HG03520 (cell line): ENCODE measurements at regions not wholly inside any gene's neighbourhood (a gene's known extent, or its start where the extent isn't known, plus 50 kb on each side); places are given as distances from the start of the nearest gene placed in this dataset.

Experiments
- ATAC-seq: cut with Tn5 transposase; IDR thresholded peaks from one replicate; pipeline ENCODE4 v1.9.1; 2021; ENCODE audit warnings: mild to moderate bottlenecking, moderate library complexity; ENCODE audit not compliant: unreplicated experiment

DNA sequence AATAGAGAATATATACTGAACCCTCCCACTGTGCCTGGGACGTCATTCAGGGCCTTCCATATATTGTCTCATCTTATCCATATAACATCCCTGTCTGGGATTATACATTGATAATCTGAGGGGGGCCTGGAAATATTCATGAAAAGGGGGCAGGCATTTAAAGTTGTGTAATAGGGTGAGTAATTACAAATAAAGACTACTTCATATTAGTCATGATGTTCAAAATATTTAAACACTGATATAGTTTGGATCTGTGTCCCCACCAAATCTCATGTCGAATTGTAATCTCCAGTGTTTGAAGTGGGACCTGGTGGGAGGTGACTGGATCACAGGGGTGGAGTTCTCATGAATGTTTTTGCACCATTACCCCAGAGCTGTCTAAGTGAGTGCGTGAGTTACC, 97.8 kb downstream of the AQP9 start:
- no peak for ATAC-seq

DNA sequence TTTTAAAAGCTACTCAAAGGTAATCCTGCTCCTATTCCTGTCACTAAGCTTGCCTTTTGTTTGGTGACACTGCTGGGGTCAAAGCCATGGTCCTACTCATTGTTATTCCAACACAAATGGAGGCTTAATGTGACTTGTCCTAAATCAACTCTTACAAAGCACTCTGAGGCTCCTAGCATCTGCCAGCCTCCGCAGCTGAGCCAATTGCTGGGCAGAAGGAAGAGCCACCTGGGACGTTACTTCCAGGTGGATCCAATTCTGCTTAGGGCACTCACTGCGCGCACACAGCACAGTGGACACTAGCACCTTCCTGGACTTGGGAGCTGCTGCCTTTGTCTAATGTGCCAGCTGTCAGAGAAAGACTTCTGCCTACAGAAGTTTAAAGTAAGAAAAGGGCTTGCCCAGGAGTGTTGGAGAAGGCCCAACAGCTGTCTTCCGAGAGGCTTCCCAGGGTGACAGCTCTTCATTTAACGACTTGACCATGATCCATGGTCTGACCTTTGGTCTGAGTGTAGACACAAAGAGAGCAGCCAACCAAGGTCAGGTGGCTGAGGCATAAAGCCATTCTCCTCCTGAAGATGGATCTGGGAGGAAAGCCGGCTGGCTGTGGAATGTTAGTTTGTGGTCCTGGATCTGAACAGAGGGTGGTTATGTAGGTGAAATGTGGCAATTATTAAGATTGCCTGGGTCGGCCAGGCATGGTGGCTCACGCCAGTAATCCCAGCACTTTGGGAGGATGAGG, 102.2 kb downstream of the AQP9 start:
- ATAC-seq = no peak

DNA sequence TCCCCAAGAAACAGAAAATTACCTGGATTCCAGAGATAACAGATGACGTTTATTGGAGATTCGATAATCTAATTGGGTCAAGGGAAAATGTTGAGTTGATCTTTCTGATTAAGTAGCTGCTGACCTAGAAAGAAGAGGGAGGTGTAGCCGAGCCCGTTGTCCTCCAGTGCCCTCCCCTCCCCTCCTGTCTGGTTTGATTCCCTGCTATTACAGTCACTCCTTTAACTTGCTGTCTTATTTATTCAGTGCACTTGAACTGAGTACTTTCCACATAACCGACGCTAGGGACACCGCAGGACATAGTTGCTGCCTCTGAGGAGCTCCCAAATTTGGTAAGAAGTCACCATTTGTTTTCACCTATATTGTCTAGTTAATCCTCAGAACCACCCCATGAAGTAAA, 103.7 kb downstream of the AQP9 start:
- no peak for ATAC-seq

DNA sequence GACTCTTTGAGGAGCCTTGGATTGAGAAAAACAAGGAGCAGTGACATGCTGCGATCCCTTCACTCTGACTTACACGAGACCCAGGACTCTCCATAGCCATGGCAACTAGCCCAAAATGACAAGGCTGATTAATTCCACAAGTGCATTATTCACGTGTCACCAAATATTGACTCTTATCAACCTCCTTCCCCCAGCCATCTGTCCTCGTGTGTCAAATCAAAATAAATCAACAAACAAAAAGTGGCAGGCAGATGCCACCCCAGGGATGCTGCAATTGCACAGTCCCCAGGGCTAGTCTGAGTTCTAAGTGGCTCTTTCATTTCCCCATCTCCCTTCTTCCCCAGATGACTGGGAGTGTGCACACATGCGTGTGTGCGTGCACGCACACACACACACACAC, 104.9 kb downstream of the AQP9 start:
- ATAC-seq = no peak

DNA sequence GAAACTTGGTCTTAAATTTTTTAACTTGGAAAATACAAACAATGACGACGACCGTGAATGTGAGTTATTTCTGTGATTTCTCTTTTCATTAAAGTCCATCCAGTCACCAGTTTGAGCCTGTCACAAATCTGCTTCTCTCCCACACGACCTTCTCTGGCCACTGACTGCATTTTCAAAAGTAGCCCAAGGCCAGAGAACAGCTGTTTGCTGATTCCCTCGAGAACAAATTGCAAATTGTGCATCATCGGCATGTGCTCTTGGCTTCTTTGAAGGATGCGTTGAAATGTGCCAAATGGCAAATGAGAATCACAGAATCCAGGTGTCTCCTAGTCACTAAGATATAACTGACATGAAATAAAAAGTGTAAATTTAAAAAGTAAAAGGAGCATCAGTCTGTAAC, 106.4 kb downstream of the AQP9 start:
- ATAC-seq = no peak

DNA sequence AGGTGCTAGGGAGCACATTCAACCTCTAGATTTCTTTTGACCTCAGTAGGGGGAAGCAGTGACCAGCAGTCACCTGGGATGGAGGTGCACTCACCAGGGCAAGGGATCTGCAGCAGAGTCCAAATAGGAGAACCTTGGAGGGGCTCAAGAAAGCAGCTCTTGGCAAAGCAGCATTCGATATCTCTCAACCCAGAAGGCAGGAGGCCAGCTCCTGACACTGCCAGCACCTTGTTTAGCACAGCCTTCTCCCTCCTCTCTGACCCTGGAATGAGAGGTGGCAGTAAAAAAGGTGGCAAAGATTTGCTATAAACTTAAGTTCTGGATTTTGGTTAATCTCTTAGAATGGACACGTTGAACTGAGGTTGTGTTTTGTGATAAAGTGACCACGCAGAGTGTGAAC, 107.9 kb downstream of the AQP9 start:
- no peak for ATAC-seq

DNA sequence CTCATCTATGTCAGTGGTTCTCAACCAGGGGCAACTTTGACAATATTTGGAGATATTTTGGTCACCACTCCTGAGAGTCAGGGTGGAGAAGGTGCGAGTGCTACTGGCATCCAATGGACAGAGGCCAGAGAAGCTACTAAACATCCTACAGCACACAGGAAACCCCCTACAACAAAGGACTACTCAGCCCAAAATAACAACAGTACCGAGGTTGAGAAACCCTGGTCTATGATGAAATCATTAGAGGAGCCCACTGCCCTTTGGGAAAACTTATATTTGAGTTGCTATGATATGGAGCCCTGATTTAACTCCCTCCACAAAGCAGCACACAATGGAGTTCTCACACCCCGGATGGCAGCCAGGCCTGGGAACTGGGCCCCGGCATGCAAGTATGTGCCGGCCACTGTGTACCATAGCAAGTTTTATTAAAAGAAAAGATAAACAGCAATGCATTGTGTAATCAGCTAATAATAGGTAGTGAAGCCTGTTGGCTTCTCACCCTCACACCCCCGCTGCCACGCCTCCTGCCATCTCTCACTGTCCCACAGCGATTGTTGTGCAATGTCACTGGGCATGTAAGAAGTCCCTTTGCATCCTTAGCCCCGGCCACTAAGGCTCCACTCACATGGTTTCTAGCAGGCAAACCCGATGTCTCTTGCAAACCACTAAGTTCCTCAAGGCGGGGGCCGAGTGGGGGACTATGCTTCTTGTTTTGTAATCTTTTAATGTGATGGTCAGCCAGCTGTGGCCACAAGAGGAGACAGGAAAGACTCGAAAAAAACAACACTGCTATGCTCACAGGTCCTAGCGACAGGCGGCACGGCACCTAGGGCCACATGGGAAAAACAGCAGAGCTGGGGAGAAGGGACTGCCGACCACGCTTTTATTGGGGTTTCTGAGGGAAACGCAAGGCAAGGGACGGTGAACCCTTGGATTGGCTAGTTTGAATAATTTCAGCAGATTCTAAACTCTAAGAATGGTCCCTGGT, 110.0 kb downstream of the AQP9 start:
- ATAC-seq = no peak

DNA sequence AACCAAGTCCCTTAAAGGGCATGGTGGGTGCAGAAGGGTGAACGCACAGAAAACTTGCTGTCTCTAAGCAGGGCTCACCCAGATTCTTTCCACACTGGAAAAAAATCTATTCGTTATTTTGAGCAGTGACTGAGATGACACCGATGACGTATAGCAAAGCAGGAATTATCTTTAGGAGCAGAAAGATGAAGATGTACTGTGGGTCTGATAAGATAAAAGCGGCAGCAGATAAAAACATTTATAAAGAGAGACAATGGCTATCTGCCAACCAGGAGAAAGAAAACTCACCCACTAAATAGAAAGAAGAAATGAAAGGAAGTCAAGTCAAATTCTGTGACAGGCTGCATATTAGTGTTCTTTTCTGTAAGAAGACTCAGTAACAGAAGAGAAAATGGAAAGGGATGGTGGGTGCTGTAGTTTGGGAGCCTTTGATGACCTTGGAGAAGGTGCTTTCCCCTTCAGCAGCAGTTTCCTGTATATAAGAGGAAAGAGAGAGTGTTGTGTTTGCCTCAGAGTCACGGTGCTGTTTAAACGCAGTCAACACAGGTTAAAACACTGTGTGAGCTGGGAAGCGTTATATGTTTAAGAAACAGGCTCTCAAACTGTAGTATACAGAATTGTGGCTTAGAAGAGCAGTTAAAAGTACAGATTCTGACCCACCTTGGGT, 111.6 kb downstream of the AQP9 start:
- ATAC-seq = no peak

DNA sequence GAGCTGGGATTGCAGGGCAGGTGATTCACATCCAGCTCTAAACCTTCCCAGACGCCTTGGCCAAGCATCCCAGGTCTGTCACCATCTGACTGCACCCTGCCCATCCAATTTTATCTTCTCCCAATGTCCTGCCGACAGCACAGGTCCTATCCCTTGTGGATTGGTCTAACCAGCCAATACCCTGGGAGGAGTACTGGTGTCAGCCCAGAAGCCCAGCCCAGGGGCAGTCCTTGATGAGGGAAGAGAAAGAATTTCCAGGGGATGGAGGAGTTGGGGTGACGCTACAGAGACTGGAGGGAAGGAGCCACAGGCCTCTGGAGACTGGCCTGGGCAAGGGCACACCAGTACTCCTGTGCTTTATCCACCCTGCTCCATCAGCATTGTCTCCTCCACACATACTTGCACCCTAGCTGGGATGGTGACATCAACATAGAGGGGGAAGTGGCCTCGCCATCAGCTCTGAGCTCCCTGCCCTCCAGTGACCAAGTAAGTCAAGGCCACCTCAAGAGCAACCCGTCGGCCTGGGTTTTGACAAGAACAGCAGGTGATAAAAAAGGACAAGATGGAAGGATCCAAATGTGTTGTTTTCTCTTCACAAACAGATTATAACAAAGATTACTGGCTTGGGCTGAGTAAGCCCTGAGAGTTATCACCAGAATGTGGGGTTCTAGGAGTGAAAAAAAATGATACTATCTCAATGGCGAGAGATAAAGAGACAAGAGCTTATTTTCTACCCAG, 114.6 kb downstream of the AQP9 start:
- no peak for ATAC-seq

DNA sequence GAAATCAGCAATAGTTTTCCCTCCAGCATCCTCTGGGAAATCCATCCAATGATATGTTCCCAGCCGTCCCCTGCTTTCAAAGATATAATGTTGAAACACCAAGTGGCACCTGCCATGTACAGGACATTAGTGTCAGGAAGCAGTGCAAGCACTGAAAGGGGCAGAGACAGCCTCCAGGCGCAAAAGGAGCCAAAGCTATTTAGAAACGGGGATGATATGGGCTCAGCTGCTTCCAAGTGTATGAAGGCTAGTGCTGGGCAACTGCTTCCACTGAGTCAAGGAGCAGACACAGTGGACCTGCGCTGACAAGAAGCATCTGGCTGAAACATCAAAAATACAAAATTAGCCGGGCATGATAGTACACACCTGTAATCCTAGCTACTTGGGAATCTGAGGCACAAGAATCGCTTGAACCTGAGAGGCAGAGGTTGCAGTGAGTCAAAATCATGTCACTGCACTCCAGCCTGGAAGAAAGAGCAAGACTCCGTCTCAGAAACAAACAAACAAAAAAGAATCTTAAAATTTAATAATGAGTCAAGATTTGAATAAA, 119.7 kb downstream of the AQP9 start:
- ATAC-seq = no peak

DNA sequence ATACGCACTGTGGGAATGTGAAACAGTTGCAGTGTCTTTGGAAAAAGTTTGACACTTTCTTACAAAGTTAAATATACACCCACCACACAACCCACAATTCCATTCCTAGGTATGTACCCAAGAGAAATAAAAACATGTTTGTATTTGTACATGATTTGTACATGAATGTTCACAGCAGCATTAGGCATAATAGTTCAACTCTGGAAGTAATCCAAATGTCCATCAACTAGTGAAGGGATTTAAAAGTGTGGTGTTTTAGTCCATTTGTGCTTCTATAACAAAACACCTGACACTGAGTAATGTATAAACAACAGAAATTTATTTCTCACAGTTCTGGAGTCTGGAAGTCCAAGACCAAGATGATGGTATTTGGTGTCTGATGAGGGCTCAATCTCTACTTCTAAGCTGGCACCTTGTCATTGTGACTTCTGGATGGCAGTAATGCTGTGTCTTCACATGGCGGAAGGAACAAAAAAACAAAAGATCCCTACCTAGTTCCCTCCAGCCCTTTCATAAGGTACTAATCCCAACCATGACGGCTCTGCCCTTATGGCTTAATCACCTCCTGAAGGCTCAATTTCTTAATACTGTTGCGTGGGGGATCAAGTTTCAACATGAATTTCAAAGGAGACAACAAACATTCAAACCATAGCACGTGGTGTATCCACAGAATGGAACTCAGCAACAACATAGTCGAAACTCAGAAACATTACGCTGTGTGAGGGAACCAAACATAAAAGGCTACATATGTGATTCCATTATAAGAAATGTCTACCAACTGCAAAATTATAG, 120.5 kb downstream of the AQP9 start:
- ATAC-seq = no peak

DNA sequence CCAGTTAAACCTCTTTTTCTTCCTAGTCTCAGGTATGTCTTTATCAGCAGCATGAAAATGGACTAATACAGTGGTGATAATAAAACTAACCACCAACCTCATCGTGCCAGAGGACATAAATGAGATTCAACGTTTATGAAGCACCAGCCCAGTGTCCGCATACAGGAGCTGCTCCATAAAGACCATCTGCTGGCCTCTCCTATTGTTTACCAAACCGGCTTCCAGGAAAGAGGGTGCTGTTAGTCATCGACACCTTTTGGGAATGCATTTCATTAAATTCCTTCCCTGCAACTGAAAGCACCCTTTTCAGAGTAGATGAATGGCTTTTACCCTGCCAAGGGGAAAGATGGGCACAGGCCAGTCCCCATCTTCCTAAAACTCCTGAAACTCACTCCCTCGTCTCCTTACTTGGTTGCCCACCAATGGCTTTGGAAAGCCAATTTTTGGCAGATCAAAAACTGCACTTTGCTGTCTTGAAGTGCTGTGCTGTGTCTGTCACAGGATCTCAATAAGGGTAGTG, 122.1 kb downstream of the AQP9 start:
- ATAC-seq = no peak

DNA sequence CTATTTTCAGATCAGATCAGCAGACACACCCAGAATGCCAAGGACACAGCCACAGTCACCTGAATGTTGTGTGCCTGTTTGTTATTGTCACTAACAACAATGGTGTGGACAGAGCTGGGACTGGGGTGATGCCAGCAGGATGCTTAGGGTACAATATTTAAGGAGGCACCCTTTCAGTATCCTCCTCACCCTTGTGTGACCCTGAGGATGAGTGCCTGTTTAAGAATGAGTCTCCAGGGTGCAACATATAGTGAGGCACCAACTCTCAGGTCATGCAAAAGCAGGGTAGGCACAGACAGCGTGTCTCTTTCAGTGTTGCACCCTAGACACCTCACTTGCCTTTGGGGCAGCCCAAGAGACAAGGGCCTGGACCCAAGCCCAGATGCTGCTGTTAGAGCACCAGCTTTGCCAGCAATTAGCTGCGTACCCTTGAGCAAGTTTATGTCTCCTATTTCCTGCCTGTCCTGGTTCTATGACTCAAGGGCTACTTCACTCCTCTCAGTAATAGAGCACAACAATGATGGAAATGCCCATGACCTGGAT, 122.6 kb downstream of the AQP9 start:
- ATAC-seq = no peak

DNA sequence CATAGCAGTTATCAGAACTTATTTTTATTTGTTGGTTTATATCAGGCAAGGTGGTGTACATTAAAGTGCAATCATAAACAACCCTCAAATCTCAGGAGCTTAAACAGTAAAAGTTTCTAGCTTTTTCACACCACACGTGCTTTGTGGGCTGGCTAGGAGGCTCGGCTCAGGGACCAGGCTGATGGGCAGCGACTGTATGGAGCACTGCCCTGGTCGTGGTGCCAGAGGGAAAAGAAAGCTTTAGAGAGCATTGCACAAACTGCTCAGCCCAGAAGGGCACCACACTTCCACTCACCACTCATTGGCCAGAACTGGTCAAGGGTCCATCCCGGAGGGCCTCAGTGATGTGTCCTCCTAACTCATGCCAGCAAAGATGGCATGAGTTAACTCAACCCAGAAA, 123.2 kb downstream of the AQP9 start:
- no peak for ATAC-seq

DNA sequence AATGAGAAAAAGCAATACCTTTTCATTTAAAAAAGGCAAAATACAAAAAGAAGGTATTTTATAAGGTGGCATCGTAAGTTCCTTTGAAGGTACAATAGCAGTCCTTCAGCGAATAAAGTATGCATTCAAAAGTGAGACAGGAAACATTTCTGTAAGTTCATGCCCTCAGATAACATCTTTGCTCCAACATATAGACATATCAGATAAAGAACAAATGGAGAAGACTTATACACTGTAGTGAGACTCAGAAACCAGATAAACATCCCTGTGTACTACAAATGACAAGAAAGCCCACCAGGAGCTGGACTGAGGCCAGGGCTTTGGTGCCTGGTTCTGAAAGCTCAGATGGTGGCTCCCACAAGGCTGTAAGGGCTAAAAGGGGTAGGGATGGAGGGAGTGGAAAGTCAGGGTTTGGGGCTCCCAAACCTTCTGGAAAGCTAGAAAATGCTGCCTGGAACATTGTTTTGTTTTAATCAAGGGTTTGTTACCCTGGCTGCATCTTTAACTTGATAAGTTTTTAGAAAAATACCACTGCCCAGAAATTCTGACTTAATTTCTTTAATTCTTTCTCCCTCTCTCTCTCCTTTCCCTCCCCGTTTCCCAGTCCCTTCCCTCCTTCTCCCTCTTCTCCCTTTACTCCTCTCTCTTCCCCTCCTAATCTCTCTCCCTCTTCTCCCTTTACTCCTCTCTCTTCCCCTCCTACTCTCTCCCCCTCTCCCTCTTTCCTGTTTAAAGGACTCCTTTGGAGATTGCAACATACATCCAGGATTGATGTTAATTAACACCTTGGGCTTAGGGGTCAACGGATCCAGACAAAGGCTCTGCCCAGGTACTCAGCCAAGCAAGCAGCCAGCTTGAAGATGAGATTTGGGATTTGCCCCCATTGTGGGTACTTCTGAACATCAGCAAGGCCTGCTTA, 126.1 kb downstream of the AQP9 start:
- ATAC-seq = no peak

DNA sequence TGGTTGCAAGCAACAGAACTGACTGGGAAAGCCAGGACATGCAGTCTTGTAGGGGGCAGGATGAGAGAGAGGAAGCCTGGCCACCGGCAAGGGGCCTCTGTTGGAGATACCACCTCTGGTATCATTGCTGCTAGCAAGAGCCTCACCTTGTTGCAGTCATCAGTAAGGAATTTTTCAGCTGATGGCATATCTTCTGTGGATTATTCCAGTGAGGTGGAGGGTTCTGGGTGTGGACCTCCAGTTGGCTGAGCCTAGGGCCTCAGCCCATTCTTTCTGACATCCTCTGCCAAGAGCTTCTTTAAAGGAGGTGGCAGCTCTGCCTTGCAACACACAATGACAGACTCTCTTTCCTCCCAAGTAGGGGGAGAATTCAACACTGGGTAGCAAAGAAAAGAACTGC, 128.9 kb downstream of the AQP9 start:
- ATAC-seq = no peak

DNA sequence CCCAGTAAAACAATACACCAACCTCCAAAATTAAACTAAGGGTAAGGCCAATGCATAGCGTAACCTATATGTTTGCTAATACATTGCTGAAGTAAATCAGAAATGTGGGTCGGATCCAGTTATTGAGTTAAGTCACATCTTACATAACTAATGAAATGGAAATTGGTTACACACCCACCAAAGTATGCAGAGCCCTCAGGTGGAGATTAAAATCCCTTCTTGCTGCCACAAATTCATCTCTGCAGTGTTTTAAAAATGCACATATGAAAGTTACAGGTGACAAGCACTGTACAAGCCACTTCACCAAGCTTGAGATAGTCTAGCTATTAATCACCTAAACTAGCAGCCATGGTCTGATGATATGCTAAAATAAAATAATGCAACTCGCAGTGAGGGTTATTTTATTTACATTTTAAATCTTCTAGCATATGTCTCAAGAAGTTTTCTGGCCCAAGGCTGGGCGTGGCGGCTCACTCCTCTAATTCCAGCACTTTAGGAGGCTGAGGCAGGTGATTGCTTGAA, 130.6 kb downstream of the AQP9 start:
- no peak for ATAC-seq
